Lower leg skin (tissue), 4 donors: ENCODE measurements at regions not wholly inside any gene's neighbourhood (a gene's known extent, or its start where the extent isn't known, plus 50 kb on each side); places are given as distances from the start of the nearest gene placed in this dataset.

ENCODE experiments used
- DNase-seq, 2 donors: peaks; one replicate each; pipeline ENCODE4 v3.0.0-alpha.2; 2019; ENCODE audit warnings: low spot score in 2 of 2
- H3K4me3 ChIP-seq: fragments of 200-600 bp; sonication (generic); 2 replicates; pipeline ENCODE4 v1.5.1; 2017; ENCODE audit warnings: mild to moderate bottlenecking, low read depth; ENCODE audit not compliant: poor library complexity, severe bottlenecking
- POLR2A ChIP-seq, 2 donors: fragments of 450-650 bp; IDR thresholded peaks; one replicate each; pipeline ENCODE4 v1.6.1; 2016 to 2017; ENCODE audit warnings: antibody characterized with exemption in 2 of 2, mild to moderate bottlenecking in 1 of 2, moderate library complexity in 1 of 2
- WGBS, 2 donors: methylation state at CpG; one replicate each; pipeline ENCODE4 v1.1.5; 2018; 5-methylcytosine and 5-hydroxymethylcytosine counted together
- intact Hi-C: fragments of 100-400 bp; cut with DNase I; formaldehyde crosslinking; loops from one replicate; pipeline ENCODE4 v1.15.0; 2023; ENCODE audit warnings: low total_unique reads
- TF ChIP-seq, protein P1 (sequence below), 3 donors: fragments of 450-650 bp; IDR thresholded peaks; one replicate each; pipeline ENCODE4 v1.5.1; 2016; ENCODE audit warnings: antibody characterized with exemption in 3 of 3, mild to moderate bottlenecking in 3 of 3, moderate library complexity in 2 of 3

- DNase-seq: no peak
- WGBS, 2 donors: 70 to 76% methylated on average over 10 of the region's 10 CpGs
- TF ChIP-seq, protein P1, sequence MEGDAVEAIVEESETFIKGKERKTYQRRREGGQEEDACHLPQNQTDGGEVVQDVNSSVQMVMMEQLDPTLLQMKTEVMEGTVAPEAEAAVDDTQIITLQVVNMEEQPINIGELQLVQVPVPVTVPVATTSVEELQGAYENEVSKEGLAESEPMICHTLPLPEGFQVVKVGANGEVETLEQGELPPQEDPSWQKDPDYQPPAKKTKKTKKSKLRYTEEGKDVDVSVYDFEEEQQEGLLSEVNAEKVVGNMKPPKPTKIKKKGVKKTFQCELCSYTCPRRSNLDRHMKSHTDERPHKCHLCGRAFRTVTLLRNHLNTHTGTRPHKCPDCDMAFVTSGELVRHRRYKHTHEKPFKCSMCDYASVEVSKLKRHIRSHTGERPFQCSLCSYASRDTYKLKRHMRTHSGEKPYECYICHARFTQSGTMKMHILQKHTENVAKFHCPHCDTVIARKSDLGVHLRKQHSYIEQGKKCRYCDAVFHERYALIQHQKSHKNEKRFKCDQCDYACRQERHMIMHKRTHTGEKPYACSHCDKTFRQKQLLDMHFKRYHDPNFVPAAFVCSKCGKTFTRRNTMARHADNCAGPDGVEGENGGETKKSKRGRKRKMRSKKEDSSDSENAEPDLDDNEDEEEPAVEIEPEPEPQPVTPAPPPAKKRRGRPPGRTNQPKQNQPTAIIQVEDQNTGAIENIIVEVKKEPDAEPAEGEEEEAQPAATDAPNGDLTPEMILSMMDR (IDR thresholded peaks at IDR 0.05): no peak
- TF ChIP-seq POLR2A (IDR thresholded peaks at IDR 0.05): no peak
- intact Hi-C loops: no loop called here
- no peak overlapping the region for H3K4me3 ChIP-seq
Measured at GRCh38 chr14:22483863-22484593, 105.0 kb downstream of the DAD1 start.

DNA sequence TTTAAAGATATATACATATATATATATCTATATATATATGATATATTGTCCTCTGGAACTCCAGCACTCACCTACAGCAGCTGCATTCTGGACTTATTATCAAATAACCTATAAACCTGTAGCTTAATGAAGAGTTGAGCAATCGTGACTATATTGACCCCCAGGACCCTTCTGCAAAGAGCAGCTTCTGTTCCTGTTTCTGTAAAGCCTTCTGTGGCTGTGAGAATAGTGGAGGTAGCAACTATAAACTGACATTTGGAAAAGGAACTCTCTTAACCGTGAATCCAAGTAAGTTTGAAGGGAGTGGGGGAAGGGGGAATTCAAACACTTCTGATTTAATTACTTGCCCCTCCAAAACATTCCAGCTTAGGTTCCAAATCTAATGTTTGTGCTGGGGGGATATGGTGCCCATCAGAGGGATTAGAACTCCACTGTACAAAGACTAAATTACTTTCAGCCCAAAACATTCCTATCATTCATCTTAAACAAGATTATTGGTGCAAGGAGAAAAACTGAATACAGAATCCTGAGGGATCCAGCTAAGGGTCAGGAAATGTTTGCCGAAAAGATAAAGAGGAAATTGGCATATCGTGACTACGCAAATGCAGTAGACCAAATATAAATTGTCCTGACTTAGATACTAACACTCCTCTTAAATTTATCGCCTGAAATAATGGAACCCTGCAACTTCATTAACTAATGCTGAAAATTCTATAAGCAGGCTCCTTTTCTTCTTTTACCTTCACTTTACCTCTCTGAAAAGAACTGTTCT, 106.1 kb downstream of the DAD1 start:
- no peak overlapping the region for H3K4me3 ChIP-seq
- no peak for TF ChIP-seq POLR2A (IDR thresholded peaks at IDR 0.05)
- TF ChIP-seq, protein P1 (IDR thresholded peaks at IDR 0.05): no peak
- WGBS, 2 donors: 80 to 86% methylated on average over 6 of the region's 6 CpGs
- intact Hi-C loops: no loop called here
- DNase-seq: no peak

DNA sequence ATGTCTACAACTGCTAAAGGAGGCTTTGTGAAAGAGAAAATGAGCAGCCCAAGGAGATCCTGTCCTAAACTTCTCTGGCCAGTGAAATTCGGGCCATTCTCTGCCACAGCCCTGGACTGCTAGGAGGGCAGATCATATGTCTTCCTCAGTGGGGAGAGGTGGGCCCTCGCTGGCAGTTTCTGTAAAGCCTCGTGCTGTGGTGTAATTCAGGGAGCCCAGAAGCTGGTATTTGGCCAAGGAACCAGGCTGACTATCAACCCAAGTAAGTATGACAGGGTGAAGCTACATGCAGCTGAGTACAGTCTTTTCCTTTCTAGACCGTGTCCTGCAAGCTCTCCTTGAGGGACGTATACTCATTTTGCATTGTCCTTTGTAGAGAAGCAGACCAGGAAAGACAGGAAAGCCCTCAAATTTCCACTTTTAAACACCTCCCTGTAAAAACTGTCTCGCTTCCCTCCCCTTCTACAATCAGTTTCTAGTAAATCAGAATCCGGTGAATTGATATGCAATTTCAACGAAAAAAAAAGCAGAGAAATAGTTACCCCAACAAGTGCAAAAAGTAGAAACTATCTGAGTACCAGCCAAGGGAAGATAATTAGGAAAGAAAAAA, 106.8 kb downstream of the DAD1 start:
- intact Hi-C loops: no loop called here
- WGBS, 2 donors: 56 to 57% methylated on average over 8 of the region's 8 CpGs
- H3K4me3 ChIP-seq: no peak overlapping the region
- DNase-seq: no peak
- TF ChIP-seq POLR2A (IDR thresholded peaks at IDR 0.05): no peak
- TF ChIP-seq, protein P1 (IDR thresholded peaks at IDR 0.05): no peak

- H3K4me3 ChIP-seq: no peak overlapping the region
- intact Hi-C loops: no loop called here
- 19 to 23% methylated on average over 4 of the region's 4 CpGs for WGBS, 2 donors
- TF ChIP-seq POLR2A (IDR thresholded peaks at IDR 0.05): no peak
- TF ChIP-seq, protein P1 (IDR thresholded peaks at IDR 0.05): no peak
- no peak for DNase-seq
Measured at GRCh38 chr14:22481546-22481945, 107.5 kb downstream of the DAD1 start.

- WGBS, 2 donors: 13 to 34% methylated on average over 3 of the region's 3 CpGs
- peak in 1 of 2 donors; percentile 52 for DNase-seq
- intact Hi-C loops: no loop called here
- H3K4me3 ChIP-seq: no peak overlapping the region
- TF ChIP-seq POLR2A (IDR thresholded peaks at IDR 0.05): no peak
- TF ChIP-seq, protein P1 (IDR thresholded peaks at IDR 0.05): no peak
Measured at GRCh38 chr14:22479776-22480464, 109.1 kb downstream of the DAD1 start.
